ENCODE measurements at regions not wholly inside any gene's neighbourhood (a gene's known extent, or its start where the extent isn't known, plus 50 kb on each side); places are given as distances from the start of the nearest gene placed in this dataset.

DNA sequence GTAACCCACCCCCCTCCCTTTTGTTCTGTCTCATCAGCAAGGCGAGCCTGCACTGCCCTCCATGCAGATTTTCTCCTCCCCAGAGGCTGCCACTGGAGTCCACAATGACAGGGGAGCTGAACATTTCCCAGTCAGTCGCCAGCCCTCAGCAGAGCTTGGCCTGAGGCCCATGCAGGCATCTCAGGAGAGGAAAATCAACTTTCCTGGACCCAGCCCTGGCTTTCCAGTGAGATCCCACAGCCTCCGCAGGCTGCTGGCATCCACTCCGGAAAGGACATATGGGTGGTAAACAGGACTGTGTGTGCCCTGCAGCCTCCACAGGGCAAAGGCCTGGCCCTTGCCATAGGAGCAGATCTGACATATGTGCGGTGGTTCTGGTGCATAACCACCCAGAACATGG lies 253.8 kb downstream of the TNS1 start:
- no peak for DNase-seq (ENCODE audit: low spot score)

DNA sequence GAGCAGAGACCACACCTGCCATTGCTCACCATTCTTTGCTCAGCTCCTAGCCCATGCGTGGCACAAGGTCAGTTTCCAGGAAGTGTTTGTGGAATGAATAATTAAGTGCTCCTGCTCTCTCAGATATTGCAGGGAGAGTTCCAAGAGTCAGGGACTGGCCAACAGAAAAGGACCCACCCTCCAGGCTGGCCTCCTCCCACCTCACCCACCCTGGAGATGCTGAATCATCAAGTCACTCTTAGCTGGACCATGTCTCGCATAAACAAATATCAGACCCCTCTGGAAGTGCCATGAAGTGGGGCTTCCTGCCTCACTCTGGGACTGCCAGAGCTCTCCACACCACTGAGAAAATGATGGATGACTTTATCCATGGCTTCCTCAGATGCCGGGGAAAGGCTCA lies 256.0 kb downstream of the TNS1 start:
- DNase-seq (ENCODE audit: low spot score), result peak; percentile 40

DNA sequence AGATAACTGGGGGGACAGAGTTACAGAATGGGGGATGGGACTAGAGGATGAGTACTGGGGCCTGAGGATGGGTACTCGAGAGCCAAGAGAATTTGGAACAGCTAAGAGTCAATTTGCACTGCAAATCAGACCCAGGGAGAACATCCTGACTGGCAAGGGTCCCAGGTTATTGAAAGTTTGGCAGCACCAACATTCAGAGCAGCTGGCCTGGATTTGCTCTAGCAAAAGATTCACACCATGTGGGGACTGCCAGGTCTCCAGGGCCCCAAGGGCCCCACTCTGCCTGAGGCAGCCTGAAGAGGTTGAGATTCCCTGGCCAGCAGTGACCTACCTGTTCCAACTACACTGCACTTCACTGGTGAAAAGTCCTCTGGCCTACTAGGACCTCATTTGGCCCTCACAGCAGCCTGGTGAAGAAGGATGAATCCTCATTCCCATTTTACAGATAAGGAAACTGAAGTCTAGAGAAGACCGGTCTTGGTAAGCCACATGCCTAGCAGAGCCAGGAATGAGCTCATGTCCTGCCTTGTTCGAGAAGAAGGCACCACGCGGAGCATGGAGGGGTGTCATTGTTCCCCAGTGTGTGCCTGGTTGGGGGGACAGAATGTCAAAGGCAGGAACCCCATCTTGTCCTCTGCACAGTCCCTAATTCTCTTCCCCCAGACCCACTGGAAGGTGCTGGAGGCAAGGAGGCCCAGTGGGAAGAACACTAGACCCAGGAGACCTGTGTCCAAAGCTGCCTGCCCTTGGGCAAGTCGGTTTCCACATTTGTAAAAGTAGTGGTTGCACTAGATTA lies 258.6 kb downstream of the TNS1 start:
- no peak for DNase-seq (ENCODE audit: low spot score)

DNA sequence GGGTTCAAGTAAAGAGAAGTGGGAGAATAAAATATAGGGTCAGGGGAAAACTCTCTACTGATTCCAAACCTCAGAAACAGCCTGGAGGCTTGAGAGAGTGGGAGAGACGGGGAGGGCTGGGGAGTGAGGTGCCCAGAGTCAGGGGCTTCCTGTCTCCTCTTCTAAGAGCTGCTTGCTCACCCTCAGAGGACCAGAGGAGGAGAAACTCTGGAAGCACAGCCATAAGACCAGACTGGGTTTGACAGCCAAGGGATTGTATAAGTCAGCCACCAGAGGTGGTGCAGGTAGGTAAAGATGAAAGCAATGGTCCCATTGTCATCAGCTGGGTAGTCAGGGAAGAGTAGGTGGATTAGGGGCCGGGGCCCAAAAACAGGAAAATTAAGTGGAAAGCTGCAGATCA lies 259.4 kb downstream of the TNS1 start:
- no peak for DNase-seq (ENCODE audit: low spot score)

DNA sequence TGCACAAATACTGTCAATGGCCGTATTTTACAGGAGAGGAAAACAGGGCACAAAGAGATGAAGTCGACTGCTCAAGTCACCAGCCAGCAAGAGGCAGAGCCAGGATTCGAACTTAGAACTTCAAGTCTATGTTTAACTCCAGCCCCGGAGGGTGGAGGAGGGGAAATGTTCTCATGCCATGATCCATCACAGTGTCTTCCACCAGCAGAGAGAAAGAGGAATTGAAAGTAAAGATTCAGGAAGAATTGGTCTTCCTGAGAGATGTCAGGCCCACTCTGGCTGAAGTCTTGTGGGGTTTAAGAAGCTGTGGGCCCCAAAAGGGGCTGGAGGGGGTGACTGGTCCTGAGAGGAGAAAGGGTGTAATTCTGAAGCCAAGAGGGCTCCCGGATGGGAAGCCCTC lies 260.0 kb downstream of the TNS1 start:
- DNase-seq (ENCODE audit: low spot score), result no peak

DNA sequence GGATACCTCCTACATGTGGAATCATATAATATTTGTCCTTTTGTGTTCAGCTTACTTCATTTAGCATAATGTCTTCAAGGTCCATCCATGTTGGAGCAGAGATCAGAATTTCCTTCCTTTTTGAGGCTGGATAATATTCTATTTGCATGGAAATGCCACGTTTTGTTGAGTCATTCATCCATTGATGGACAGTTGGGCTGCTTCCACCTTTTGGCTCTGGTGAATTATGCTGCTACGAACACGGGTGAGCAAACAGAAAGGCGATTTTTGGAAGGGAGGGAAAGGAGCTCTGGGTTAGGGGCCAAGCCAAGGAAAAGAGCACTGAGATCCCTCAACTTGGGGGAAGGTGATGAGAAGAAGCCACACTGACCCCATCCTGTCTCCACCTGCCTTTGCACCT lies 260.5 kb downstream of the TNS1 start:
- DNase-seq (ENCODE audit: low spot score), result no peak

DNA sequence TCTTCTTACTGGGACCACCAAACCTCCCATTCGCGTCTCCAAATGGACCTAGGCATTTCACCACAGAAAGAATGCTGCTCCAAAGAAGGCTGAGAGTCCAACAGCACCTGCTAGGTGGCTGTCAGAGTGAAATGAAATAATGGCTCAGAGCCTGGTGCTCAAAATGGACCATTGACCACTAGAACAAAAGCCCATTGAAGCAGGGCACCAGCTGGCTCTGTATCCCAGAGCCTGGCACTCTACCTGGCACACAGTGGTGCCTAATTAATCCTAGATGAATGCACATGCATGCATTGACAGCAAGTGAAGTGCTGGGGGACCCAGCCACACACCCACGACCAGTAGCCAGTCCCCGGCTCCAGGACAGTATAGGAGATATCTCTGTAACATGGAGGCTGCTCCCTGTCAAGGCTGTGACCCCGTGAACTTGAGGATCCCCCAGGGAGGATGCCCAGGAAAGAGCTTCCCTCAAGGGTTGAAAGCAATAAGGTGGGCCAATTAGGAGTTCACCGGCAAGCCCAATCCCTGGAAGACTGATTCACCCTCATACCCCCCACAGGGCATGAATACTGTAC lies 261.3 kb downstream of the TNS1 start:
- DNase-seq (ENCODE audit: low spot score), result no peak

DNA sequence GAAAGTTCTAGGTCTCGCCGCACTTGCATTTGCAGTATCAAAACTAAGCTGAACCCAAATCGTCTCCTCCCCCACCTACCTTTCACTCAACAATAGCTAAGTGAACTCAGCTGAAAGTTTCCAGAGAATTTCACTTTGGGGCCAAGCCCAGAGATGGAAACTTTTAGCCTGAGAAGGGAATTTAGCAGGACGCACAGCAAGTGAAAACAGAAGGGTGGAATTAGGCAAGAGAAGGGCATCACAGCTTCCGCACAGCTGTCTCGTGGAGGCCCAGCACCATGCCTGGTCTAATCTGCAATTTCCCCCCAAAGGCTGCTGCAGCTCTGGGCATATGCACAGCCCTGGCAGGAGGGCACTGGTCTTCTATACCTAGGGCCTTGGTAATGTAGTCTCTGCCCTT lies 262.0 kb downstream of the TNS1 start:
- DNase-seq (ENCODE audit: low spot score), result no peak

DNA sequence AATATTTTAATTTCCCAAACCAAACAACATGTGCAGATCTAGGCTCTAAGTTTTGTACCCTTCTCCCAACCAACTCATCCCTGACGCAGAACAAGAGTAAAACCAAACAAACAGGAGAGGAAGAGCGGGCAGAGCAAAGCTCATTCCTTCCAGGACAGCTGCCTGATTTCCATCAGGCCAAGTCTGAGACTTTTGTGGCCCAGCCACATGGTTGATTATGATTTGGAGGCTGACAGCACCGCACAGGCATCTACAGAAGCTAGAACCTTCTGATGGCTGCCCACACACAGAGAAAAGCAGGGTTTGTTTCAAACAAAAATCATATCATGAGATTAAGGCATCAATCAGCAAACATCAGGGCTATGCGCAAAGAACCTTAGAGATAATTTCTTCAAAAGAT lies 262.6 kb downstream of the TNS1 start:
- no peak for DNase-seq (ENCODE audit: low spot score)

DNA sequence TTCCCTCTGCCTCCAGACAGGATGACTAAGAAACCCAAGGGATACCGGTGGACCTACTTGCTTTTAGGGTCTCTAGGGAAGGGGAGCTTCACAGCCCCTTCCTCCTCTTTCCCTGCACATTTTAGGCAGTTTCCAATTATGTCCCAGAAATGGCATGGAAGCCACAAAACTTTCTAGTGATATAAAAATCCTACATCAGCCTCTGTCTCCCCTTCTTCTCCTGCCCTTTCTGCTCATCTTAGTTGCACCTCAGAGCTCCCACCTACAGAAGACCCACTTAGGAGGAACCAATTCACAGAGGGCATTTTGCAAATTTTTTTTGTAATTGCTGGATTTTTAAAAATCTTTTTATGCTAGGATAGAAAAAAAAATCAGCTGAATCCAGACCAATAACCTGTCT lies 263.1 kb downstream of the TNS1 start:
- no peak for DNase-seq (ENCODE audit: low spot score)

DNA sequence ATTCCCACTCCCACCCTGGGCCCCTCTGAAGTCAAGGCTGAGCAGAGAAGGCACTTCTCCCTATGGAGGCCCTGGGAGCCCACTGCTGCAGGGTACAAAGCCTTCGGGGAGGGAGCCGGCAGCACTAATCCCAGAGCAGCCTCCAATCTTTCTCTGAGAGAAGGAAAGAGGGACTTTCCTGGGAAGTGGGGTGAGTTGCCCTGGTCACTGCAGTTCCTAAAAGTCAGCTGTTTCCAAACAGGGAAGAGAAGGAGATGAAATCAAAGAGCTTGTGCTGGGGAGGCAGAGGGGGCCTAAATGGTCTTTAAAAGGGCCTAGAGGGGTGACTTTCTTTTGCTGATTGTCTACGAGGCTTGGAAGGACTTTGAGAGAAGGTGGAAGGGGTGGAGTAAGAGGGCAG lies 264.7 kb downstream of the TNS1 start:
- DNase-seq (ENCODE audit: low spot score), result no peak

DNA sequence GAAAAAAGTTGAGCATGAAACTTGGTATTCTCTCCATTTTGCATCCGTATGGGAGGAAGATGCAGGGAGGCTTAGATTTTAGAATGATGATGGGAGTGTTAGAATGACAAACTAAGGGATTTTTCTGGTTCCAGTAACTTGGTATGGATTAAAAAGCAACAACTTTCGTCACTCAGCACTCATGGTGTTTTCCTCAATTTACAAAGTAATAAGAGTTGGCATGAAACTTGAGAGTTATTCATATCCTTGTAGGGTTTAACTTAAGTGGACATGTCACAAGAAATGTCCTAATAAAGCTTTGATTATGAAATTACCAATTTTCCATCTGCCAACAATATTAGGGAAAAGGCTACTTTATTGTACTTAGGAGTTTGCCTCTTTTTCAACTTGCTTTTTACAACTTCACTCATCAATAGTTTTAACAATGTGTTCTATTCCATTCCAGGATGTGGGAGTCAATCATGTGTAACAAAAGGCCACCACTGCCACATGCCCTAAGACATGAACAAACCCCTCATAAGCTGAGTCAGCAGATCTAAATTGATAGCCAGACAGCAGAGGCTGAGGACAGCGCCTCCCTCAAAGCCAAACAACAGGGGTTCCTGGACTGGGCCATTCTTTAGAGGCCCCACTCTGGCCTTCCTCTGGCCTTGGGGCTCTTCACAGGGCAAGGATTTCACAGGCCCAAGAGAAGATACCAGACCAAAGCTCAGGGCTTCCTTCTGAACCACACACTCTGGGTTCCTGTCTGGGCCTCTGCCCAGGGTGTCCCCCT lies 265.8 kb downstream of the TNS1 start:
- peak; percentile 66 for DNase-seq (ENCODE audit: low spot score)

DNA sequence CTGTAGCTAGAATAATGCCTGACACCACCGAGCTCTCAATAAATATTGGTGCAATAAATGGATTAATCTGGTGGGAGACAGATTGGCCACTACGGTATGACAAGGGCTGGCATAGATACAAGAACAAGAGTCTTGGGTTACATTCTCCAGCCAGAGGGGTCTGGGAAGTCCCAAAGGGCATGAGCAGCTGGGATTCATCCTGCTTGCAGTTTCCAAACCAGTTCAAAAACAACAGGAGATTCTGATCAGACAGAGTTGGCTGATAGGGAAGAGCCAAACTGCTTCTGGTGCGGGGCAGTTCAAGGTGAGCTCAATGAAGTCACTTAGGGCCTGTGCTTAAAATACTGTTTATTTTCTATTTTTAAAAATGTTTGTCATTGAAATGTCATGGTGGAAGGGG lies 266.9 kb downstream of the TNS1 start:
- DNase-seq (ENCODE audit: low spot score), result no peak

DNA sequence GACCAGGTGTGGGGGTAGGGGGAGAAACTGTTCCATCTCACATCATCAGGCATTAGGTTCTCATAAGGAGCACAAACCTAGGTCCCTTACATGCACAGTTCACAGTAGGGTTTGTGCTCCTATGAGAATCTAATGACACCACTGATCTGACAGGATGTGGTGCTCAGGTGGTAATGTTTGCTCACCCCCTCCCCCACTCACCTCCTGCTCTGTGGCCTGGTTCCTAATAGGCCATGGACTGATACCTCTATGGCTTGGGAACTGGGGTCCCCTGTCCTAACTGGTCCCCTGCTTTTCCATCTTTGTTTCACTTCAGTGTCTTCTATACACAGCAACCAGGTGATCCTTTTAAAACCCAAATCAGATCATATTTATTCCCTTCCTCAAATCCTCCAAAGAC lies 267.8 kb downstream of the TNS1 start:
- no peak for DNase-seq (ENCODE audit: low spot score)

DNA sequence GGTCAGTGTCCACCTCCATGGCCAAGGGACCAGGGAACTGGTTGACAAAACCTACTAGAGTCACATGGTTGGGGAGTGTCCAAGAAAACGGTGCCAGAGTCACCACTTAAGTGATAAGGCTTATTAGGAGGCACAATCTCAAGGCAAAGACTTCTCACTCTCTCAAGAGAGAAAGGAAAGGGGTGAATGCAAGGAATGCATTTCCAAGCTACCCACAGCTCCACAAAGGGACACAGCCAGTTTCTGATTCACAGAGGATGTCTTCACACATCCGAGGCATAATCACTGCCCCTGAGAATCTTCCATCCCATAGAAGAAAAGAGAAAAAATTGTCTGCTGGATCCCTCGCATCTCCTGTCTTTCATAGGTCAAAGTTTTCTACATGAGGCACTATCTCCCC lies 269.3 kb downstream of the TNS1 start:
- DNase-seq (ENCODE audit: low spot score), result no peak

DNA sequence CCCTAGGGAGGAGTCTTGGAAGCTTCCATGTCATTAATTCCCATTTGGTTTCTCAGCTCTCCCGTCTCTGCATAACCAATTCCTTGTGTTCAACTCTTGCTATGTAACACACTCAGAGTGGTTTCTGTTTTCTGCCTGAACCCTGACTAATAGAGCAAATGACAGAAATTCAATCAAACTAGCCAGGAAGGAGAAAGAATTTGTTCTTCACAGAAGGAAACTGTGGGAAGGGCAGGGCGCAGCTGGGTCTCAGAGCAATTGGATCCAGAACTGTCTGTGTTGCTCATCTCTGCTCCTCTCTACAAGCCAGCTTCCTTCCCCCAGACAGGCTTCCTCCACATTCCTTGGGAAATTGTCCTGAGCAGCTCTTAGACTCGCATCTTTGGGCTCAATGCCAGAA lies 269.8 kb downstream of the TNS1 start:
- DNase-seq (ENCODE audit: low spot score), result no peak

DNA sequence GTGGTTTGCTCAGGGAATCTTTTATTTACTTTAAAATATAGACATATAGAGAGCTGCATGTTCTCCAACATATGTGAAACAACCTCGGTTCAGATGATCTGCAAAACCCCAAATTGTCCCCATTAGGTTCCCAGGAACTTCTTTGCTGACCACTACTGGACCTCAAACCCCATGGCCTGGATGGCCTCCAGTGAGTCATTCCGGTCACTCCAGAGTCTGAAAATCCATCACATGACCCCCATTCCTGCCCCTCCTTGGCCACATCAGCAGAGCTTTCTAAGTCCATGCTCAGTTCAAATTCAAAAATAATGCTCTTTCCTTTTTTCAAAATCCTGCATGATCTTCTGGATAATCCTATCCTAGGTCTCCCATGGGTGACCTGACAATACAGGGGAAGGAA lies 271.0 kb downstream of the TNS1 start:
- no peak for DNase-seq (ENCODE audit: low spot score)

DNA sequence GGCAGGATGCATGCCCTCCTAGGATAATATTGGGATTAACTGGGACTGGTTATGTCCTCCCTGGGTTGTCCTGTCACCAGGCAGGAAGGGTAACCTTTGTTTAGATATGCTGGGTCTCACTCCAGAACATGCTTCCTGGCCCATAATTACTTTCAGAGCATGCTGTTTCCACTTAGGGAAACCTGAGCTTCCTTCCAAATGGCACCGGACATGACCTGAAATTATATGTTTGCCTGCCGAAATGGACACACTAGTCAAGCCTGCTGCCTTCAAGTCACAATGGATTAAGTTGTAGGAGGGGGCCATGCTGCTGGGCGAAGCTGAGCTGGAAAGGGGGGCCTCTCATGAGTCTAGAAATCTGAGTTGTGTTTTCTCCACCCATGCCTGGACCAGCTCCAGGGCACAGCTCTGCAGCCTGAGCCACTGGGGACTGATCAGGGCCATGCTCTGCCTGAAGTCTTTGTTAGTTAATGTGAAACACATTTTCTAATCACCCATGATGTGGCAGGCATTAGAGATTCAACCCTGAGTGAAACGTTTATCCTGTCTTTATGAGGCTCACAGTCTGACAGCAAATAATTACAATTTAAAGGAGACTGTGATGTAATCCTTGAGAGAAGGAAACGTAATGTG lies 273.3 kb downstream of the TNS1 start:
- DNase-seq (ENCODE audit: low spot score), result no peak

DNA sequence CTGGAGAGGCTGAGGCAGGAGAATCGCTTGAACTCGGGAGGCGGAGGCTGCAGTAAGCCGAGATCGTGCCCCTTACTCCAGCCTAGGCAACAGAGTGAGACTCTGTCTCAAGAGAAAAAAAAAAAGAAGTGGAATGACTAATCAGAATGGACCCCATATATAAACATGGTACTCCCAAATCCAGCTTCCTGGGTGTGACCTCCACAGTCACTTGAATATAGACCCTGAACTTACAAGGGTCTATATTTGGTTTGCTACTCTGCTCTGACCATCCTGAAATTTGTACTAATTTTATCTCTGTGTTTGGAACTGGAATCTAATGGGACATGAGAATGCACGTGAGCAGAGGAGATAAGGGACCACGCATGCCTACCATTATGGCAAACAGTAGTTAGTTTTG lies 275.0 kb downstream of the TNS1 start:
- no peak for DNase-seq (ENCODE audit: low spot score)

DNA sequence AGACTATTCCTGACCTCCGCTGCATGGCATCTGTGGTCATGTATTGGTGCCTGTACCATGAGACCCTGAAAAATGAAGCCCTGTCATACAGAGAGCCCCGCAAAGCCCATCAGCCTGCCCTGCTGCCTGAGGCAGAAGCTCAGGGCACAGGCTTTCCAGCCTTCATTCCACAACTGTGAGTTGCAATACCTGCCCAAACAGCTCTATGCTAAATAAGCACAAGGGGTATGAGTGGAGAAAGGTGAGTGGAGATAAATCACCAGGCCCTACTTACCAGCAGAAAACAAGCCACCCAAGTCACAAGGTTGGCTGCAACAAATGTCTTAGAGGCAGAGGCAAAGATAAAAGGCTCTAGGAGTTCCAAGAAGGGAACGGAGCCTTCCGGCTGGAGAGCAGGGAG lies 277.4 kb downstream of the TNS1 start:
- no peak for DNase-seq (ENCODE audit: low spot score)

DNA sequence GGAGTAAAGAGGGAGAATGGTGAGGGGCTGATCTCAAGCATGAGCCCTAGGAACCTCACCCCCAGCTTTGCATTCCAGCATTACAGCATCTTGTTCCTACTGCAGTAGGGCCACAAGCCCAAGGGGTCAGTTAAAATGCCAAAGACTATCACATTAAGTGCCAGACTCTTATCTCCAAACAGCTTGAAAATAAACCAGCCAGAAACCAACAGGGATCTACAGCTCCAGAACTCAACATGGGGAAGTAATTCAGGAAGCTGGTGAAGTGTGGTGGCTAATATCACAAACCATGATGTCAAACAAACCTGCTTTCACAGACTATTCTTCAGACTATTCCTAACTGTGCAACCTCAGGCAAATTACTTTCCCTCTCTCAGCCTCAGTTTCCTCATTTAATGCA lies 278.3 kb downstream of the TNS1 start:
- no peak for DNase-seq (ENCODE audit: low spot score)

DNA sequence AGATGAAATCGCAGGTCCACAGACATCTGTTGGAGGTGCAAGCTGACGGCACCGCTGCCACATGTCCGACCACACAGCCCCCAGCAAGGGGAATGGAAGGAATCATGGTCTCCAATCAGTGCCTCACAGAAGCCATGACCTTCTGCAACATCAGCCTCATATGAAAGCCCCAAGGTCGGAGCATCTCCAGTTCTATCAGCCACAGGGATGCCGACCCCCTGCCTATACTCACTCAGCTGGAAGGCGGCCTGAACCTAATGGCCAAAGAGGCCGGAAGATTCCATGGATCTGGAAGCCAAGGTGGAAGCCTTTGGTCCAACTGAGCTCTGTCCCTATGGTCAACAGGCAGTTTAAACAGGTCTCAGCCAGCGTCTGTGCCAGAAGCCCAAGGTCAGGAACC lies 278.8 kb downstream of the TNS1 start:
- DNase-seq (ENCODE audit: low spot score), result no peak

DNA sequence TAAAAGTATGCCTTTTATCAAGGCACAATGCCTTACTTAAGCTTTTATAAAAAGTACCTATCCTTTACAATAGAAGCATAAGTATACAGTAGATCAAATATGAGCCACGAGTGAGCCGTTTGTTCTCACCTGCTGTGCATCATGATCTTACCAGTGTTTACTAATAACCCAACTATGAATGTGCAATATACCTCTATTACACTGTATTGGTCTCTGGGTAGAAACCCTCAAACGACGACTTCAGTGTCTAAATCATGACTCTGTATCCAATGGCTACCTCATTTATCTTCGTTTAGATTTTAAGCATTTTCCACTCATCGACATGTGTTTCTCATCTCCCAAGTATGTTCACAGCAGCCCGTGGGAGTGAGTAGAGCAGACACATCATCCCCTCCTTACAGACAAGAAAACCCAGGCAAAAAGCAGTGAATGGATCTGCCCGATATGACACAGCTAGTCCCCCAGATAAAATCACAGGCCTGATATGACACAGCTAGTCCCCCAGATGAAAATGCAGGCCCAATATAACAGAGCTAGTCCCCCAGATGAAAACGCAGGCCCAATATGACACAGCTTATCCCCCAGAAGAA lies 279.8 kb downstream of the TNS1 start:
- DNase-seq (ENCODE audit: low spot score), result no peak
